Kasumi-1 (cell line): ENCODE measurements at regions not wholly inside any gene's neighbourhood (a gene's known extent, or its start where the extent isn't known, plus 50 kb on each side); places are given as distances from the start of the nearest gene placed in this dataset.

ENCODE experiments used
- DNase-seq, 2 experiments: peaks; one replicate each; lab custom pipeline; 2025; lab: John Stamatoyannopoulos, UW

- no peak for DNase-seq
Measured at GRCh38 chr5:135702191-135702590, 123.4 kb upstream of the CXCL14 start.

- DNase-seq: no peak
Measured at GRCh38 chr5:135700731-135701130, 121.9 kb upstream of the CXCL14 start.

- no peak for DNase-seq
Measured at GRCh38 chr5:135697959-135698345, 119.2 kb upstream of the CXCL14 start.

GRCh38 chr5:135697251-135697958 lies 118.6 kb upstream of the CXCL14 start:
- no peak for DNase-seq

GRCh38 chr5:135696317-135696716 lies 117.5 kb upstream of the CXCL14 start:
- DNase-seq: no peak

- DNase-seq: no peak
Measured at GRCh38 chr5:135695656-135696313, 117.0 kb upstream of the CXCL14 start.

- no peak for DNase-seq
Measured at GRCh38 chr5:135694906-135695305, 116.1 kb upstream of the CXCL14 start.

- DNase-seq: no peak
Measured at GRCh38 chr5:135694012-135694411, 115.2 kb upstream of the CXCL14 start.

- DNase-seq: no peak
Measured at GRCh38 chr5:135693371-135693955, 114.7 kb upstream of the CXCL14 start.

GRCh38 chr5:135691044-135691443 lies 112.3 kb upstream of the CXCL14 start:
- no peak for DNase-seq

- DNase-seq: no peak
Measured at GRCh38 chr5:135690466-135690865, 111.7 kb upstream of the CXCL14 start.

- DNase-seq: no peak
Measured at GRCh38 chr5:135689506-135689905, 110.7 kb upstream of the CXCL14 start.

- DNase-seq: no peak
Measured at GRCh38 chr5:135688385-135688784, 109.6 kb upstream of the CXCL14 start.

- DNase-seq: no peak
Measured at GRCh38 chr5:135683189-135683588, 104.4 kb upstream of the CXCL14 start.

GRCh38 chr5:135680713-135681112 lies 101.9 kb upstream of the CXCL14 start:
- no peak for DNase-seq

GRCh38 chr5:135678640-135679268 lies 100.0 kb upstream of the CXCL14 start:
- no peak for DNase-seq

- no peak for DNase-seq
Measured at GRCh38 chr5:135671966-135672365, 93.2 kb upstream of the CXCL14 start.

GRCh38 chr5:135671052-135671705 lies 92.4 kb upstream of the CXCL14 start:
- peak; percentile 45 to 72 for DNase-seq

GRCh38 chr5:135670588-135670987 lies 91.8 kb upstream of the CXCL14 start:
- DNase-seq: no peak

GRCh38 chr5:135669416-135669815 lies 90.6 kb upstream of the CXCL14 start:
- no peak for DNase-seq

- no peak for DNase-seq
Measured at GRCh38 chr5:135667673-135668072, 88.9 kb upstream of the CXCL14 start.

- no peak for DNase-seq
Measured at GRCh38 chr5:135667204-135667603, 88.4 kb upstream of the CXCL14 start.
